GM12878 (cell line): ENCODE measurements at regions not wholly inside any gene's neighbourhood (a gene's known extent, or its start where the extent isn't known, plus 50 kb on each side); places are given as distances from the start of the nearest gene placed in this dataset.

Experiments used
- ATAC-seq: fragments of 200-7000 bp; cut with Tn5 transposase; 3 replicates; pipeline ENCODE4 v1.9.1; 2020; ENCODE audit warnings: mild to moderate bottlenecking, moderate library complexity
- BruUV-seq: library from RNA; stranded (reverse); fragments of 400-500 nt; replicated peaks from 2 replicates; lab custom pipeline; 2021; lab: Mats Ljungman, UMichigan
- CTCF ChIA-PET: fragments of 300-600 bp; sonication (Branson Sonifier 250); formaldehyde crosslinking; extraction: SDS; loops from one replicate; lab custom pipeline; 2021; ENCODE audit warnings: inconsistent platforms; lab: Yijun Ruan, JAX
- POLR2A ChIA-PET: fragments of 350-600 bp; formaldehyde crosslinking; extraction: SDS; loops from one replicate; lab custom pipeline; 2021; ENCODE audit warnings: inconsistent platforms; lab: Charles Lee
- RAD21 ChIA-PET: fragments of 300-600 bp; sonication (Branson Sonifier 250); formaldehyde crosslinking; loops from one replicate; lab custom pipeline; 2023; ENCODE audit warnings: antibody characterized with exemption; ENCODE audit not compliant: unreplicated experiment; lab: Charles Lee
- SMC1A ChIA-PET: fragments of 300-600 bp; sonication (Branson Sonifier 250); formaldehyde crosslinking; loops from one replicate; lab custom pipeline; 2023; ENCODE audit not compliant: unreplicated experiment, uncharacterized antibody; lab: Charles Lee
- DNase-seq: peaks from one replicate; pipeline ENCODE4 v3.0.0-alpha.2; 2011; ENCODE audit warnings: low read depth, low spot score
- FAIRE-seq: peaks from 3 replicates; lab custom pipeline; 2011; peaks lifted over from hg19 to GRCh38; lab: Jason Lieb, UNC
- H2AFZ ChIP-seq: 2 replicates; pipeline ENCODE4 v1.6.0; 2011; ENCODE audit warnings: low read depth, low read length, control low read depth; ENCODE audit not compliant: control insufficient read depth
- H3K27ac ChIP-seq: 2 replicates; pipeline ENCODE4 v1.5.1; 2011; ENCODE audit warnings: control low read depth; ENCODE audit not compliant: control insufficient read depth, insufficient read depth
- H3K27me3 ChIP-seq, 2 experiments: replicated peaks in 1 of 2; 2 replicates each; pipeline versions ENCODE4 v1.6.0 to v1.6.1; 2011; ENCODE audit warnings: low read length in 1 of 2; ENCODE audit not compliant: control insufficient read depth in 2 of 2, insufficient read depth in 2 of 2
- H3K36me3 ChIP-seq, 2 experiments: 2 replicates each; pipeline ENCODE4 v1.5.1; 2011; ENCODE audit warnings: low read length in 1 of 2; ENCODE audit not compliant: control insufficient read depth in 2 of 2, insufficient read depth in 2 of 2
- H3K4me1 ChIP-seq: 2 replicates; pipeline ENCODE4 v1.6.1; 2011; ENCODE audit warnings: mild to moderate bottlenecking, low read length, moderate library complexity, mixed read lengths; ENCODE audit not compliant: control insufficient read depth, insufficient read depth
- H3K4me2 ChIP-seq: 2 replicates; pipeline ENCODE4 v1.6.0; 2011; ENCODE audit warnings: control low read depth; ENCODE audit not compliant: control insufficient read depth, insufficient read depth
- H3K4me3 ChIP-seq: fragments of 200-600 bp; sonication (generic); 2 replicates; pipeline ENCODE4 v1.5.1; 2016
- H3K79me2 ChIP-seq: 2 replicates; pipeline ENCODE4 v1.6.0; 2011; ENCODE audit warnings: low read length; ENCODE audit not compliant: control insufficient read depth, insufficient read depth
- H3K9ac ChIP-seq: 2 replicates; pipeline ENCODE4 v1.8.0; 2011; ENCODE audit warnings: low read length, control low read depth, mixed read lengths; ENCODE audit not compliant: control insufficient read depth, insufficient read depth
- H3K9me3 ChIP-seq: replicated peaks from 3 replicates; pipeline ENCODE4 v1.5.1; 2011; ENCODE audit warnings: mild to moderate bottlenecking, low read length; ENCODE audit not compliant: control insufficient read depth, insufficient read depth
- H4K20me1 ChIP-seq: 2 replicates; pipeline ENCODE4 v1.6.0; 2011; ENCODE audit not compliant: control insufficient read depth, insufficient read depth
- CBFB ChIP-seq: IDR thresholded peaks from 2 replicates; pipeline ENCODE4 v1.6.1; 2016; ENCODE audit warnings: antibody characterized with exemption, low read depth
- CHD2 ChIP-seq: IDR thresholded peaks from 2 replicates; pipeline ENCODE4 v1.6.1; 2011; ENCODE audit warnings: low read depth, low read length, improper control_type of control experiment, borderline replicate concordance
- IRF4 ChIP-seq: IDR thresholded peaks from 2 replicates; pipeline ENCODE4 v1.6.1; 2011; ENCODE audit warnings: low read depth, low read length
- KLF5 ChIP-seq: fragments of 450-650 bp; IDR thresholded peaks from 2 replicates; pipeline ENCODE4 v1.6.1; 2014; ENCODE audit warnings: mild to moderate bottlenecking; ENCODE audit not compliant: partially characterized antibody
- MXI1 ChIP-seq: fragments of 150-350 bp; IDR thresholded peaks from 2 replicates; pipeline ENCODE4 v1.6.1; 2011; ENCODE audit warnings: low read depth, mild to moderate bottlenecking, inconsistent platforms, low read length, improper control_type of control experiment
- NFYA ChIP-seq: IDR thresholded peaks from 2 replicates; pipeline ENCODE4 v1.6.1; 2011; ENCODE audit warnings: low read depth, mild to moderate bottlenecking, low read length, improper control_type of control experiment, borderline replicate concordance
- RB1 ChIP-seq: fragments of 450-650 bp; formaldehyde crosslinking; IDR thresholded peaks from 2 replicates; pipeline ENCODE4 v1.6.1; 2017; ENCODE audit warnings: mild to moderate bottlenecking, borderline replicate concordance
- RCOR1 ChIP-seq: conservative IDR thresholded peaks from 2 replicates; pipeline ENCODE4 v1.6.1; 2012; ENCODE audit warnings: low read depth, low read length, improper control_type of control experiment
- RUNX3 ChIP-seq: IDR thresholded peaks from 2 replicates; pipeline ENCODE4 v1.6.1; 2012; ENCODE audit warnings: low read length, inconsistent platforms
- SMAD1 ChIP-seq: fragments of 450-650 bp; IDR thresholded peaks from 2 replicates; pipeline ENCODE4 v1.6.1; 2018; ENCODE audit warnings: mild to moderate bottlenecking, low read depth; ENCODE audit not compliant: partially characterized antibody
- SP1 ChIP-seq: IDR thresholded peaks from one replicate; pipeline ENCODE4 v1.6.1; 2011; ENCODE audit warnings: low read depth, low read length
- WRNIP1 ChIP-seq: IDR thresholded peaks from 2 replicates; pipeline ENCODE4 v1.6.1; 2011; ENCODE audit warnings: low read depth, low read length, improper control_type of control experiment, borderline replicate concordance
- YY1 ChIP-seq: IDR thresholded peaks from 2 replicates; pipeline ENCODE4 v1.6.1; 2011; ENCODE audit warnings: low read depth, mild to moderate bottlenecking, low read length
- ZNF217 ChIP-seq: fragments of 450-650 bp; IDR thresholded peaks from 2 replicates; pipeline ENCODE4 v1.6.1; 2017; ENCODE audit warnings: antibody characterized with exemption, mild to moderate bottlenecking
- ZNF274 ChIP-seq: IDR thresholded peaks from one replicate; pipeline ENCODE4 v1.8.0; 2011; ENCODE audit not compliant: insufficient read length, insufficient read depth
- WGBS: methylation state at CpG from one replicate; pipeline ENCODE4 v1.1.6; 2016; ENCODE audit warnings: low lambda C conversion rate; ENCODE audit not compliant: insufficient replicate concordance, insufficient coverage; ENCODE audit errors: missing lambda C conversion rate; 5-methylcytosine and 5-hydroxymethylcytosine counted together
- in situ Hi-C: fragments of 300-500 bp; cut with MboI; formaldehyde crosslinking; loops from 9 replicates; pipeline ENCODE4 v1.14.3; 2018; ENCODE audit warnings: mixed read lengths
- intact Hi-C: fragments of 100-400 bp; cut with micrococcal nuclease; formaldehyde crosslinking; loops from one replicate; pipeline ENCODE4 v1.14.2; 2022; ENCODE audit not compliant: unreplicated experiment
- TF ChIP-seq, protein P1 (sequence below): fragments of 450-650 bp; IDR thresholded peaks from 2 replicates; pipeline ENCODE4 v1.6.1; 2017; ENCODE audit warnings: mild to moderate bottlenecking

- no peak for FAIRE-seq
- 26% methylated on average over 21 of the region's 21 CpGs for WGBS
- intact Hi-C loops, result no loop called here
- Histone ChIP-seq H3K4me1 (no peaks in the 10 kb centered on the region), H3K27me3 (peaks cover 4 to 12% of the 10 kb centered on the region in 2 experiments; a peak in 2 of 4 replicates), H4K20me1 (no peaks in the 10 kb centered on the region), H2AFZ (no peak overlapping the region), H3K4me2 (no peak overlapping the region), H3K9ac (no peak overlapping the region), H3K4me3 (no peak overlapping the region), H3K27ac (no peak overlapping the region), H3K9me3 (no peaks in the 10 kb centered on the region), H3K79me2 (no peaks in the 10 kb centered on the region), H3K36me3 (no peaks in the 10 kb centered on the region)
- no TSS peak for BruUV-seq
- ChIA-PET SMC1A (no interaction called here), RAD21 (interaction anchor here (0.9 kb wide), 1 partner anchor 88 kb away, joined by 3 read pairs; no protein-coding TSS in a partner anchor), POLR2A (no interaction called here), CTCF (interaction anchor here (0.6 to 1.2 kb wide), 2 partner anchors 88 to 1288 kb away, joined by 3 to 4 read pairs; no protein-coding TSS in a partner anchor)
- ATAC-seq, result no peak
- no peak for DNase-seq
- TF ChIP-seq SP1, result no peak
- no peak for TF ChIP-seq RCOR1
- TF ChIP-seq KLF5, result no peak
- TF ChIP-seq, protein P1, sequence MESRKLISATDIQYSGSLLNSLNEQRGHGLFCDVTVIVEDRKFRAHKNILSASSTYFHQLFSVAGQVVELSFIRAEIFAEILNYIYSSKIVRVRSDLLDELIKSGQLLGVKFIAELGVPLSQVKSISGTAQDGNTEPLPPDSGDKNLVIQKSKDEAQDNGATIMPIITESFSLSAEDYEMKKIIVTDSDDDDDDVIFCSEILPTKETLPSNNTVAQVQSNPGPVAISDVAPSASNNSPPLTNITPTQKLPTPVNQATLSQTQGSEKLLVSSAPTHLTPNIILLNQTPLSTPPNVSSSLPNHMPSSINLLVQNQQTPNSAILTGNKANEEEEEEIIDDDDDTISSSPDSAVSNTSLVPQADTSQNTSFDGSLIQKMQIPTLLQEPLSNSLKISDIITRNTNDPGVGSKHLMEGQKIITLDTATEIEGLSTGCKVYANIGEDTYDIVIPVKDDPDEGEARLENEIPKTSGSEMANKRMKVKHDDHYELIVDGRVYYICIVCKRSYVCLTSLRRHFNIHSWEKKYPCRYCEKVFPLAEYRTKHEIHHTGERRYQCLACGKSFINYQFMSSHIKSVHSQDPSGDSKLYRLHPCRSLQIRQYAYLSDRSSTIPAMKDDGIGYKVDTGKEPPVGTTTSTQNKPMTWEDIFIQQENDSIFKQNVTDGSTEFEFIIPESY, result no peak
- no peak for TF ChIP-seq RUNX3
- no peak for TF ChIP-seq WRNIP1
- TF ChIP-seq YY1, result no peak
- no peak for TF ChIP-seq CHD2
- TF ChIP-seq RB1, result no peak
- TF ChIP-seq NFYA, result no peak
- TF ChIP-seq MXI1, result no peak
- TF ChIP-seq ZNF274, result no peak
- no peak for TF ChIP-seq ZNF217
- TF ChIP-seq CBFB, result no peak
- TF ChIP-seq IRF4, result no peak
- no peak for TF ChIP-seq SMAD1
- in situ Hi-C loops, result no loop called here
These were observed 61.1 kb upstream of the UNC5A start for GRCh38 chr5:176748967-176749935.
